Neural cell (in vitro differentiated cells): ENCODE measurements at regions not wholly inside any gene's neighbourhood (a gene's known extent, or its start where the extent isn't known, plus 50 kb on each side); places are given as distances from the start of the nearest gene placed in this dataset.

Source experiments
- H2AFZ ChIP-seq: fragments of 200-600, 300-800 bp; sonication (generic), shearing (Covaris generic); 2 replicates; pipeline ENCODE4 v1.6.0; 2014; ENCODE audit warnings: low read depth, mild to moderate bottlenecking, antibody characterized with exemption, low read length, moderate library complexity
- H3F3A ChIP-seq: fragments of 200-600 bp; shearing (Covaris generic); 2 replicates; pipeline ENCODE4 v1.6.1; 2016; ENCODE audit warnings: mild to moderate bottlenecking, moderate library complexity, mixed read lengths, antibody characterized with exemption, low read length; ENCODE audit not compliant: insufficient read depth, poor library complexity, severe bottlenecking
- H3K27ac ChIP-seq: fragments of 200-600, 300-800 bp; sonication (generic), shearing (Covaris generic); 2 replicates; pipeline ENCODE4 v1.5.1; 2014; ENCODE audit warnings: mild to moderate bottlenecking, low read length, moderate library complexity
- H3K27me3 ChIP-seq: fragments of 300-800, 200-600 bp; sonication (generic), shearing (Covaris generic); 2 replicates; pipeline ENCODE4 v1.6.0; 2014; ENCODE audit warnings: mild to moderate bottlenecking, low read depth, low read length, moderate library complexity; ENCODE audit not compliant: insufficient read depth
- H3K36me3 ChIP-seq: fragments of 300-800, 200-600 bp; sonication (generic), shearing (Covaris generic); 2 replicates; pipeline ENCODE4 v1.5.1; 2014; ENCODE audit warnings: mild to moderate bottlenecking, antibody characterized with exemption, low read length, moderate library complexity; ENCODE audit not compliant: insufficient read depth
- H3K4me2 ChIP-seq: fragments of 300-800, 200-600 bp; sonication (generic), shearing (Covaris generic); 2 replicates; pipeline ENCODE4 v1.6.0; 2014; ENCODE audit warnings: mild to moderate bottlenecking, low read length
- H3K4me3 ChIP-seq: fragments of 300-800, 200-600 bp; sonication (generic), shearing (Covaris generic); 2 replicates; pipeline ENCODE4 v1.5.1; 2014; ENCODE audit warnings: mild to moderate bottlenecking, low read length, moderate library complexity
- H3K79me2 ChIP-seq: fragments of 200-600 bp; shearing (Covaris generic); replicated peaks from 2 replicates; pipeline ENCODE4 v1.6.0; 2014; ENCODE audit warnings: mild to moderate bottlenecking, low read length, moderate library complexity; ENCODE audit not compliant: insufficient read depth
- H3K9ac ChIP-seq: fragments of 300-800, 200-600 bp; sonication (generic), shearing (Covaris generic); 2 replicates; pipeline ENCODE4 v1.6.1; 2016; ENCODE audit warnings: mild to moderate bottlenecking, low read length, mixed read lengths
- H3K9me2 ChIP-seq: fragments of 200-600 bp; shearing (Covaris generic); 2 replicates; pipeline ENCODE4 v1.6.1; 2016; ENCODE audit warnings: mild to moderate bottlenecking, low read length, mixed read lengths; ENCODE audit not compliant: insufficient read depth
- H3K9me3 ChIP-seq: fragments of 200-600, 300-800 bp; sonication (generic), shearing (Covaris generic); 2 replicates; pipeline ENCODE4 v1.6.1; 2016; ENCODE audit warnings: mild to moderate bottlenecking, mixed run types, low read length, moderate library complexity, mixed read lengths
- H4K20me1 ChIP-seq: fragments of 200-600 bp; shearing (Covaris generic); 2 replicates; pipeline ENCODE4 v1.6.1; 2016; ENCODE audit warnings: mild to moderate bottlenecking, mixed run types; ENCODE audit not compliant: insufficient read depth
- EP300 ChIP-seq: fragments of 450-650 bp; conservative IDR thresholded peaks from 2 replicates; pipeline ENCODE4 v1.6.1; 2014; ENCODE audit warnings: antibody characterized with exemption, mild to moderate bottlenecking, moderate library complexity; ENCODE audit not compliant: poor library complexity, severe bottlenecking
- EZH2 ChIP-seq: fragments of 200-600, 300-800 bp; shearing (Covaris generic), sonication (generic); IDR thresholded peaks from 2 replicates; pipeline ENCODE4 v1.6.1; 2014; ENCODE audit warnings: antibody characterized with exemption, low read length, borderline replicate concordance, mild to moderate bottlenecking; ENCODE audit not compliant: insufficient read depth, poor library complexity, severe bottlenecking
- MXI1 ChIP-seq: fragments of 450-650 bp; conservative IDR thresholded peaks from 2 replicates; pipeline ENCODE4 v1.6.1; 2014; ENCODE audit warnings: antibody characterized with exemption, mild to moderate bottlenecking; ENCODE audit not compliant: poor library complexity, severe bottlenecking
- POLR2AphosphoS5 ChIP-seq: IDR thresholded peaks from 2 replicates; pipeline ENCODE4 v1.6.1; 2012
- RAD21 ChIP-seq: fragments of 450-650 bp; conservative IDR thresholded peaks from 2 replicates; pipeline ENCODE4 v1.6.1; 2014; ENCODE audit warnings: antibody characterized with exemption, mild to moderate bottlenecking, moderate library complexity
- SMC3 ChIP-seq: fragments of 450-650 bp; conservative IDR thresholded peaks from 2 replicates; pipeline ENCODE4 v1.6.1; 2014; ENCODE audit warnings: antibody characterized with exemption, mild to moderate bottlenecking, moderate library complexity; ENCODE audit not compliant: poor library complexity
- TAF1 ChIP-seq: IDR thresholded peaks from 2 replicates; pipeline ENCODE4 v1.6.1; 2012; ENCODE audit warnings: low read depth
- TF ChIP-seq, protein P1 (sequence below): IDR thresholded peaks from 2 replicates; pipeline ENCODE4 v1.6.1; 2012; ENCODE audit warnings: borderline replicate concordance
- TF ChIP-seq, protein P2 (sequence below): fragments of 450-650 bp; IDR thresholded peaks from 2 replicates; pipeline ENCODE4 v1.5.1; 2014; ENCODE audit warnings: antibody characterized with exemption, mild to moderate bottlenecking, moderate library complexity; ENCODE audit not compliant: poor library complexity, severe bottlenecking

DNA sequence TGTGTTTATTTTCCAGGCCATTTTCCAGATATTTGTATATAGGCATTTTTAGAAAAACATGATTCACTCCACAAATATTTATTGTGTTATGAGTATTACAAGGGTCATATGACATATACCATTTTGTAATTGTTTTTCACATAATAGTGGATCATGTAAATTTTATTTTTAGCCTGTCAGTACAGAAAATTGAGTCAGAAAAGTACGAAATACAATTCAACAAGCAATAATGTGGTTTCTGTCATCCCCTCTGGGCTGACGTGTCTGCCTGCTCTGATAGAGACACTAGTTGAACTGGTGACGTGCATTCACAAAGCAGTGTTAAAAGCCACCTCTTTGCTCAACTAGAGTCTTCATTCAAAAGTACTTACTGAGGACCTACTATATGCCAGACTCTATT, 97.9 kb upstream of the STEAP1B start:
- no peaks in the 10 kb centered on the region for H3K9me3 ChIP-seq
- no peaks in the 10 kb centered on the region for H3F3A ChIP-seq
- H3K36me3 ChIP-seq: no peaks in the 10 kb centered on the region
- H3K4me2 ChIP-seq: no peak overlapping the region
- no peak overlapping the region for H3K4me3 ChIP-seq
- H3K27me3 ChIP-seq: no peaks in the 10 kb centered on the region
- H3K9ac ChIP-seq: no peak overlapping the region
- H3K27ac ChIP-seq: no peak overlapping the region
- no peak for TF ChIP-seq EZH2
- no peaks in the 10 kb centered on the region for H4K20me1 ChIP-seq
- no peaks in the 10 kb centered on the region for H3K79me2 ChIP-seq
- H3K9me2 ChIP-seq: no peaks in the 10 kb centered on the region
- H2AFZ ChIP-seq: no peak overlapping the region

- H3K9ac ChIP-seq: no peak overlapping the region
- no peaks in the 10 kb centered on the region for H3K9me2 ChIP-seq
- H3K4me3 ChIP-seq: no peak overlapping the region
- H4K20me1 ChIP-seq: no peaks in the 10 kb centered on the region
- no peaks in the 10 kb centered on the region for H3K36me3 ChIP-seq
- H3K4me2 ChIP-seq: no peak overlapping the region
- H2AFZ ChIP-seq: no peak overlapping the region
- H3K79me2 ChIP-seq: no peaks in the 10 kb centered on the region
- no peak for TF ChIP-seq SMC3
- no peak for TF ChIP-seq TAF1
- TF ChIP-seq, protein P1, sequence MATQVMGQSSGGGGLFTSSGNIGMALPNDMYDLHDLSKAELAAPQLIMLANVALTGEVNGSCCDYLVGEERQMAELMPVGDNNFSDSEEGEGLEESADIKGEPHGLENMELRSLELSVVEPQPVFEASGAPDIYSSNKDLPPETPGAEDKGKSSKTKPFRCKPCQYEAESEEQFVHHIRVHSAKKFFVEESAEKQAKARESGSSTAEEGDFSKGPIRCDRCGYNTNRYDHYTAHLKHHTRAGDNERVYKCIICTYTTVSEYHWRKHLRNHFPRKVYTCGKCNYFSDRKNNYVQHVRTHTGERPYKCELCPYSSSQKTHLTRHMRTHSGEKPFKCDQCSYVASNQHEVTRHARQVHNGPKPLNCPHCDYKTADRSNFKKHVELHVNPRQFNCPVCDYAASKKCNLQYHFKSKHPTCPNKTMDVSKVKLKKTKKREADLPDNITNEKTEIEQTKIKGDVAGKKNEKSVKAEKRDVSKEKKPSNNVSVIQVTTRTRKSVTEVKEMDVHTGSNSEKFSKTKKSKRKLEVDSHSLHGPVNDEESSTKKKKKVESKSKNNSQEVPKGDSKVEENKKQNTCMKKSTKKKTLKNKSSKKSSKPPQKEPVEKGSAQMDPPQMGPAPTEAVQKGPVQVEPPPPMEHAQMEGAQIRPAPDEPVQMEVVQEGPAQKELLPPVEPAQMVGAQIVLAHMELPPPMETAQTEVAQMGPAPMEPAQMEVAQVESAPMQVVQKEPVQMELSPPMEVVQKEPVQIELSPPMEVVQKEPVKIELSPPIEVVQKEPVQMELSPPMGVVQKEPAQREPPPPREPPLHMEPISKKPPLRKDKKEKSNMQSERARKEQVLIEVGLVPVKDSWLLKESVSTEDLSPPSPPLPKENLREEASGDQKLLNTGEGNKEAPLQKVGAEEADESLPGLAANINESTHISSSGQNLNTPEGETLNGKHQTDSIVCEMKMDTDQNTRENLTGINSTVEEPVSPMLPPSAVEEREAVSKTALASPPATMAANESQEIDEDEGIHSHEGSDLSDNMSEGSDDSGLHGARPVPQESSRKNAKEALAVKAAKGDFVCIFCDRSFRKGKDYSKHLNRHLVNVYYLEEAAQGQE: no peak
- TF ChIP-seq, protein P2, sequence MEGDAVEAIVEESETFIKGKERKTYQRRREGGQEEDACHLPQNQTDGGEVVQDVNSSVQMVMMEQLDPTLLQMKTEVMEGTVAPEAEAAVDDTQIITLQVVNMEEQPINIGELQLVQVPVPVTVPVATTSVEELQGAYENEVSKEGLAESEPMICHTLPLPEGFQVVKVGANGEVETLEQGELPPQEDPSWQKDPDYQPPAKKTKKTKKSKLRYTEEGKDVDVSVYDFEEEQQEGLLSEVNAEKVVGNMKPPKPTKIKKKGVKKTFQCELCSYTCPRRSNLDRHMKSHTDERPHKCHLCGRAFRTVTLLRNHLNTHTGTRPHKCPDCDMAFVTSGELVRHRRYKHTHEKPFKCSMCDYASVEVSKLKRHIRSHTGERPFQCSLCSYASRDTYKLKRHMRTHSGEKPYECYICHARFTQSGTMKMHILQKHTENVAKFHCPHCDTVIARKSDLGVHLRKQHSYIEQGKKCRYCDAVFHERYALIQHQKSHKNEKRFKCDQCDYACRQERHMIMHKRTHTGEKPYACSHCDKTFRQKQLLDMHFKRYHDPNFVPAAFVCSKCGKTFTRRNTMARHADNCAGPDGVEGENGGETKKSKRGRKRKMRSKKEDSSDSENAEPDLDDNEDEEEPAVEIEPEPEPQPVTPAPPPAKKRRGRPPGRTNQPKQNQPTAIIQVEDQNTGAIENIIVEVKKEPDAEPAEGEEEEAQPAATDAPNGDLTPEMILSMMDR: no peak
- no peak for TF ChIP-seq EZH2
- TF ChIP-seq POLR2AphosphoS5: no peak
- no peak for TF ChIP-seq RAD21
- no peak for TF ChIP-seq EP300
- no peak for TF ChIP-seq MXI1
- no peaks in the 10 kb centered on the region for H3K27me3 ChIP-seq
- H3K27ac ChIP-seq: no peak overlapping the region
- no peaks in the 10 kb centered on the region for H3K9me3 ChIP-seq
- H3F3A ChIP-seq: no peaks in the 10 kb centered on the region
These were observed 96.9 kb upstream of the STEAP1B start for GRCh38 chr7:22596763-22597400.

GRCh38 chr7:22594020-22594419, 94.0 kb upstream of the STEAP1B start:
- no peaks in the 10 kb centered on the region for H3K27me3 ChIP-seq
- no peak overlapping the region for H3K4me2 ChIP-seq
- no peak overlapping the region for H3K9ac ChIP-seq
- no peaks in the 10 kb centered on the region for H4K20me1 ChIP-seq
- H3K9me2 ChIP-seq: no peaks in the 10 kb centered on the region
- no peak overlapping the region for H3K4me3 ChIP-seq
- no peaks in the 10 kb centered on the region for H3K79me2 ChIP-seq
- no peaks in the 10 kb centered on the region for H3F3A ChIP-seq
- H3K27ac ChIP-seq: no peak overlapping the region
- TF ChIP-seq TAF1 (no peak), MXI1 (no peak), RAD21 (no peak)
- TF ChIP-seq, protein P2: no peak
- H3K36me3 ChIP-seq: no peaks in the 10 kb centered on the region
- H3K9me3 ChIP-seq: no peaks in the 10 kb centered on the region
- H2AFZ ChIP-seq: no peak overlapping the region
